ENCODE measurements at regions not wholly inside any gene's neighbourhood (a gene's known extent, or its start where the extent isn't known, plus 50 kb on each side); places are given as distances from the start of the nearest gene placed in this dataset.
"Not testable (repeated sequence)": the region's sequence is repeated elsewhere in the genome, so short reads cannot be mapped to it uniquely, and the experiment has no call there.

GRCh38 chr10:33080467-33080866 is 122.4 kb upstream of the ITGB1 start:
- intact Hi-C loops (cut with DNase I); DNase-seq (ENCODE audit: low spot score): not testable (repeated sequence)

- intact Hi-C loops (cut with DNase I): no loop called here
Measured at GRCh38 chr10:33074443-33074842, 116.4 kb upstream of the ITGB1 start.

GRCh38 chr10:33073641-33074415 is 115.8 kb upstream of the ITGB1 start:
- intact Hi-C loops (cut with DNase I): no loop called here

More at GRCh38 chr10:33074443-33074842, 116.4 kb upstream of the ITGB1 start:
- no peak for DNase-seq (ENCODE audit: low spot score)

GRCh38 chr10:33071857-33072256 is 113.8 kb upstream of the ITGB1 start:
- DNase-seq (ENCODE audit: low spot score): no peak

More at GRCh38 chr10:33073641-33074415, 115.8 kb upstream of the ITGB1 start:
- no peak for DNase-seq (ENCODE audit: low spot score)

GRCh38 chr10:33070101-33070500 is 112.1 kb upstream of the ITGB1 start:
- DNase-seq (ENCODE audit: low spot score): no peak
- intact Hi-C loops (cut with DNase I): no loop called here

More at GRCh38 chr10:33071857-33072256, 113.8 kb upstream of the ITGB1 start:
- intact Hi-C loops (cut with DNase I): no loop called here

GRCh38 chr10:33067917-33068316 is 109.9 kb upstream of the ITGB1 start:
- DNase-seq (ENCODE audit: low spot score): no peak
- intact Hi-C loops (cut with DNase I): no loop called here

- intact Hi-C loops (cut with DNase I): no loop called here
- no peak for DNase-seq (ENCODE audit: low spot score)
Measured at GRCh38 chr10:33067481-33067880, 109.5 kb upstream of the ITGB1 start.

- intact Hi-C loops (cut with DNase I): no loop called here
- DNase-seq (ENCODE audit: low spot score): no peak
Measured at GRCh38 chr10:33066558-33067236, 108.7 kb upstream of the ITGB1 start.

- intact Hi-C loops (cut with DNase I): no loop called here
- no peak for DNase-seq (ENCODE audit: low spot score)
Measured at GRCh38 chr10:33065111-33065510, 107.1 kb upstream of the ITGB1 start.

GRCh38 chr10:33064706-33065105 is 106.7 kb upstream of the ITGB1 start:
- no peak for DNase-seq (ENCODE audit: low spot score)
- intact Hi-C loops (cut with DNase I): no loop called here

GRCh38 chr10:33057620-33058019 is 99.6 kb upstream of the ITGB1 start:
- DNase-seq (ENCODE audit: low spot score): no peak
- intact Hi-C loops (cut with DNase I): no loop called here

GRCh38 chr10:33056828-33057596 is 99.0 kb upstream of the ITGB1 start:
- intact Hi-C loops (cut with DNase I): no loop called here
- DNase-seq (ENCODE audit: low spot score): no peak

GRCh38 chr10:33055625-33056024 is 97.6 kb upstream of the ITGB1 start:
- intact Hi-C loops (cut with DNase I): no loop called here
- no peak for DNase-seq (ENCODE audit: low spot score)

- intact Hi-C loops (cut with DNase I): no loop called here
- DNase-seq (ENCODE audit: low spot score): no peak
Measured at GRCh38 chr10:33052915-33053810, 95.1 kb upstream of the ITGB1 start.

- DNase-seq (ENCODE audit: low spot score): no peak
- intact Hi-C loops (cut with DNase I): no loop called here
Measured at GRCh38 chr10:33052263-33052875, 94.3 kb upstream of the ITGB1 start.

GRCh38 chr10:33049963-33050920 is 92.2 kb upstream of the ITGB1 start:
- intact Hi-C loops (cut with DNase I); DNase-seq (ENCODE audit: low spot score): not testable (repeated sequence)

GRCh38 chr10:33048223-33048622 is 90.2 kb upstream of the ITGB1 start:
- intact Hi-C loops (cut with DNase I): no loop called here
- DNase-seq (ENCODE audit: low spot score): no peak

- intact Hi-C loops (cut with DNase I): no loop called here
- DNase-seq (ENCODE audit: low spot score): no peak
Measured at GRCh38 chr10:33047655-33048054, 89.6 kb upstream of the ITGB1 start.

Measured in cardiac septum (tissue), 1 donor.